ENCODE measurements at regions not wholly inside any gene's neighbourhood (a gene's known extent, or its start where the extent isn't known, plus 50 kb on each side); places are given as distances from the start of the nearest gene placed in this dataset.
"Not testable (repeated sequence)": the region's sequence is repeated elsewhere in the genome, so short reads cannot be mapped to it uniquely, and the experiment has no call there.

DNA sequence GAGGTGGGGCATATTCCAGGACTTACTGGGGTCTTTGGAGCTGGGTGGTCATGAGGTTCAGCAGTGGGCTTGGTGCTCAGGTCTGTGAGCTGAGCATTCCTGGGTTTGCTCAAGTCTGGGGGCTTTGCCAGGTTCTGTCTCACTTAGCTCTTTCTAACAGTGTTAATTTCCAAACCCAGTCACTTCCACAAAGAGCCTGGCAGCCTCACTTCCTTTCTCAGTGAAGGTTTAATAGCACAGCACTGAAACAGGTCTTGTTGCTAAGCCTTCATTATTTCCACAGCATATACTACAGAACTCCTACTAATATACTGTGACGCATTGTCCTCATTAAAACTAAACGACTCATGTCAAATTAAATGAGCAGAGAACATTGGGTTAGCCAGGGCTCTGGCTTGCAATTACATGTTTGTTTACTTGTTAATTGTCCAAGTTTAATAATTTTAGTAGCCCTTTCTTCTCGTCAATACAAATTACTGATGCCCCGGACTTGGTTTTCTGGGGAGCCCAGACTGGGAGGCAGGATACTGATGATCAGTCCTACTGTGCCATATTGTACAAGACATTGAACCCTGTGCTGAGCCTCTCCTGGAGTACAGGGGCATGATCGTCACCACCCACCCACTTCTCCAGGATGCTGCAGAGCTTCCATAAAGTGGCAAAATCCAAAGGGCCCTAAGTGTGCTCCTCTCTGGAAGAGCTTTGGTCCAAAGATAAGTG is 170.7 kb downstream of the IER5 start:
- DNase-seq (ENCODE audit: low spot score): no peak

DNA sequence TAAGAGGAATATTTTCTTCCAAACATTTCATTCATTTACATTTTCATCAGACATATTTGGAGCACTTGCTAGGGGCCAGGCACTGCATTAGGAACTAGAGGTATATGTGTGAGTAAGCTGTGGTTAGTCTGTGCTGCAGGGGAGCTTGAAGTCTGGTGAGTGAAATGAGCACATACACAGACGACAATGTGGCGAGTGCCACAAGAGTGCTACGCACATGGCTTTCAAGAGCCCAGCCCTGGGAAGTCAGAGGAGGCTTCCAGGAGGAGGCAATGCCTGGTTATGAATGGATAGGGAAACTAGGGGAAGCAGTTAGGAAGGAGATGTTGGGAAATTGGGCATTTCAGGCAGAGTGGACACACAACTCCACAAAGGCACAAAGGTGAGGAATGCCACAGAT is 171.8 kb downstream of the IER5 start:
- DNase-seq (ENCODE audit: low spot score): no peak

DNA sequence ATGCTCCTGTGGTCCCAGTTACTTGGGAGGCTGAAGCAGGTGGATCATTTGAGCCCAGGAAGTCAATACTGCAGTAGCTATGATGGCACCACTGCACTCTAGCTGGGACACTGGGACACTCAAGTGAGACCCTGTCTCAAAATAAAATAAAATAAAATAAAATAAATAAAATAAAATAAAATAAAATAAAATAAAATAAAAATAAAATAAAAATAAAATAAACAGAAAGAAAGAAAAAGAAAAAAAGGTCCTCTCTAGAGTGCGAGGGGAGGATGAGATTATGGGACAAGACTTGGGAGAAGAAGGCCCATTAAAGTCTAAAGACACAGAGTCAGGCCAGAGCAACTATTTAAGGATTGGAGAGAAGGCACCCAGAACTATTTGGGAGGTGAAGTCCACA is 172.5 kb downstream of the IER5 start:
- no peak for DNase-seq (ENCODE audit: low spot score)

DNA sequence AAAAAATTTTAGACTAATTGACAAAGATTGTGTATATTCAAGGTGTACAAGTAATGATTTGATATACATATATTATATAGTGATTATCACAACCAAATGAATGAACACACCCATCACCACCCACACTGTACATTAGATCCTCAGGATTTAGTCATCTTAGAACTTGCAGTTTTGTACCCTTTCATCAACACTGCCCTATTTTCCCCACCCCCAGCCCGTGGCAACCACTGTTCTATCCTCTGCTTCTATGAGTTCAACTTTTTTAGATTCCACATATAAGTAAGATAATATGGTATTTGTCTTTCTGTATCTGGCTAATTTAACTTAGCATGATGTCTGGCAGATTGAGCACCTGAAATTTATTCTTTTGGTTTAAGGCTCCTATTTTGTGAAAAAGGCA is 173.6 kb downstream of the IER5 start:
- no peak for DNase-seq (ENCODE audit: low spot score)

DNA sequence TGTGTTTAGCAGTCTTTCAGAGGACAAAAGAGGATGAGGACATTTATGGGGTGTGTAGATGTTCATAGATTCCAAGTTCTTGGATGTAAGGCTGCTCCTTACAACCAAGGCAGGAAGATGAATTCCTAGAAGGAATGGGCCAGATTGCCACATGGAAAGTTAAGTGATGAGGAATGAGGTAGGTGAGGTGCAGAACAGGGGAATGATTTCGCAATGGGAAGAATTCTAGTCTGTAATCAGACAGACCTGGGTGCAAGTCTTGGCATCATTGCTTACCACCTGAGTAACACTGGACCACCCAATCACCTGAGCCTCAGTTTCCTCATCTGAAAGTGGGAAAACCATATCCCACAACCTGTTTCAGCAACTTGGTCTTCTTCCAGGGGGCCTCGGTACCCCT is 174.9 kb downstream of the IER5 start:
- no peak for DNase-seq (ENCODE audit: low spot score)

DNA sequence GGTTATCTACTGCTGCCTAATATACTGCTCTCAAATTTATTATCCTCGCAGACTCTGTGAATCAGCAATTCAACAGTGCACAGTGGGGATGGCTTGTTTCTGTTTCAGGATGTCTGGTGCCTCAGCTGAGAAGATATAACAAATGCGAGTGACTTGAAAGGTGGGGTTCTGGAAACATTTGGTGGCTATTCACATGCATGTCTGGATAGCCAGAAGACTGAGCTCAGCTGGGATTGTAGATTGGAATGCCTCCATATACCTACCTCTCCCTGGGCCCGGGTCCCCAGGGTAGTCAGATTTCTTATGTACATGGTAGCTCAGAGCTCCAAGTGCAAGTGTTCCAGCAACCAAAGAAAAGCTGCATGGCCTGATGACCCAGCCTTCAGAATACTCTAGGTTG is 176.3 kb downstream of the IER5 start:
- no peak for DNase-seq (ENCODE audit: low spot score)

DNA sequence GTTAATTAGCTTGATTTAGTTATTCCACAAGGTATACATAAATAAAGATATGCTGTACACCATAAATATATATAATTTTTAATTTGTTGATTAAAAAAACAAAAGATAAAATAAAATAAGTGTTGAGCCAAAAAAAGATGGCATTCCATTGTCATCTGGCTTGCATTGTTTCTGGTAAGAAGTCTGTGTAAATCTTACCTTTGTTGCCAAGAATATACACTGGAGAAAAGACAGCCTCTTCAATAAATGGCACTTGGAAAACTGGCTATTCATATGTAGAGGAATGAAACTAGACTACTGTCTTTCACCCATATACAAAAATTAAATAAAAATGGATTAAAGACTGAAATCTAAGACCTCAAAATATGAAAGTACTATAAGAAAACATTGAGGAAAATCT is 196.5 kb downstream of the IER5 start:
- DNase-seq (ENCODE audit: low spot score): no peak

DNA sequence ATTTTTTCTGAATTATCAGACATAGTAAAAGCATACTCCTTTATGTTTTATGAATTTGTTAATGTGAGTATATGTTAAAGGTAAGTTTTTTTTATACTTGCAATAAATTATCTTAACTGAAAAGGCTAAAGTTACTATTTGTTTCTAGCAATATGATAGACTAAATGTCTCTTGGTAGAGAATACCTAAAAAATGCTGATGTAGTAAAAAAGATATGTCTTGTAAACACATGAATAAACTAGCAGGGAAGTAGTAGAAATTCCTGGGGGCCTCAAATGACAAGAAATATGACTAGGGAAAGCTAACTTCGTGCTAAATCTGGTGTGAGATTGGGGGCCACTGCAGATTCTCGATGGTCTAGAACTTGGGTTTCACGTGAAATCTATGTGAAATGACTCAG is 188.1 kb upstream of the CACNA1E start:
- no peak for DNase-seq (ENCODE audit: low spot score)

DNA sequence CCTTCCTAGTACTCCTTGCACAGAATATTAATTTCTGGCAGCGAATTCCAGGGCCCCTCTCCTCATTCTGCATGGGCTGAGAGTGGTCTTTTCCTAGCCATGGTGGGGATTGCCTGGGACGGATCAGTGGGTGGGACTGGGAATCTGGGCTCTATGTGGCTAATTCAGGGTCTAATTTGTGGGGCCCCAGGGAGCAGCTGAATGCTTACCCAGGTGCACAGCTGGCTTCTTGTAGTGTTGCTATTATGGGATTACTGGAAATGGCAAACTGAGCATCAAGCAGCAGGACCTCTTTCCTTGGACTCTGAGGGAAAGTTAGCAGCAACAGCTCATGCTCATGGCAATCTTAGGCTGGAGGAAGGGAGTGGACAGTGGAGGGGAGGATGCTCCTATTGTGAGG is 187.1 kb upstream of the CACNA1E start:
- DNase-seq (ENCODE audit: low spot score): no peak

DNA sequence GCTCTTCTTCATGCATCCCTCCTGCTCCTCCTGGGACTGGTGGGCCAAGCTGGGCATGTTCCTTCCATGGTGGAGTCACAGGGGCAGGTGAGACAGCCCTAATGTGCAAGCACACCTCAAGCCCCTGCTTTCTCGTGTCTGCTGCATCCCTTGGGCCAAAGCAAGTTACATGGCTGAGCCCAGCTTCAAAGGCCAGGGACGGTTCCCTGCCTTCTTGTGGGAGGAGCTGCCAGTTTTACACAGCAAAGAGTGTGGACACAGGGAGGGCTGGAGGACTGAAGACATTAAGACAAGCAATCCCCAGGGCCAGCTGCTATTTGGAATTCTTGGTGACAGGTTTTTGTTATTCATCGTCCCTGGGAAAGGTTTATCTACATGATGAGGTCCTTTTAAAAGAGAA is 175.2 kb upstream of the CACNA1E start:
- DNase-seq (ENCODE audit: low spot score): no peak

DNA sequence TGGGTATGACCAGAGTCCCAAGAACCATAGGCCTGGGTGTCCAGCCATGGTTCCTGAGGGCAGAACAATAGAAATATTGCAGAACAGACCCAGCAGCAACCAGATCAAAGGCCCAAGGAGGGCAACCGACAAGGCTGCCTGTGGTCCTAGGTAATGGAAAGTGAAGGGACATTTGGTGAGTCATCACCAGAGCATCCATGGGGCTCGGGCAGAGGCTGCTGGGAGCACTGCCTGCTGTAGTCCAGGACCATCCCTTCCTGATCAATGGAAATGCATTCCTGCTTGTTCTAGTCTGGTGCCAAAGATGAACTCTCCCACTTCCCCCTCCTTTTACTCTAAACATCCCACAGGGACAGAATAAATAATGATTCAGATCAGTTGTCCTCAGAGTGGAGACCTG is 172.8 kb upstream of the CACNA1E start:
- no peak for DNase-seq (ENCODE audit: low spot score)

DNA sequence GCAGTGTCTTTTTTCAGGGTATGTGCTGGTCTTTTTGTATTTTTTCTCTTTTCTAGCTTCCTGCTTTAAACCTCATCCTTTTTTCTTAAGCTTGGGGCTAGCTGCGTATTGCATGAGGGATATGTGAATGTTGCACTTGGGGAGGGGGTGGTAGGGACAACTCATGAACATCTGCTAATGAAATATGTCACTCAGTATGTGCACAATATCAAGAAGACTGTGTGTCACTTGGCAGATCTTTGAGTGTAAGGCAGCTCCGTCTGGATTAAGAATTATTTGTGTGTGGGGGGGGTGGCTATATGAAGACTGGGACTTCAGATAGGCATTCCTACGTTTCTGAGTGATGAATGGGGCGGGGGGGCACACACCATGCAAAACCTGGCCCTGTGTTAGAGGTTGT is 170.4 kb upstream of the CACNA1E start:
- DNase-seq (ENCODE audit: low spot score): no peak

DNA sequence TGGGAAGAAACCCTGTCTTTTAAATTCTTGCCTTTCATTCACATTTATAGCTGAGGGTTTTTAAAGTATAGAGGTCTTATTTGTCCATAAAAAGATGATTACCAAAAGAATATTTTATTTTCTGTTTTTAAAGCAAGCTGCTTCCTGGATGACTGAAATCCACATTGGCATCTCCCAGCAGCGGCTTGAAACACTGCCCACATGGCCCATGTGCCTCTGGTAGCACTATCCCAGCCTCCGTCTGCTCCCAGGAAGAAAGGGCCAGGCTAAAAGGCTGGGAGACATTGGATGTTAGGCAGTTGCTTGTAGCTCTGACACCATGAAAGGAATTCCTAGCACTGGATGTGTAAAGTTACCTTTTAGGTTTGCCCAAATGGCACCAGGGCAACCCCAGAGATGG is 169.9 kb upstream of the CACNA1E start:
- DNase-seq (ENCODE audit: low spot score): no peak

DNA sequence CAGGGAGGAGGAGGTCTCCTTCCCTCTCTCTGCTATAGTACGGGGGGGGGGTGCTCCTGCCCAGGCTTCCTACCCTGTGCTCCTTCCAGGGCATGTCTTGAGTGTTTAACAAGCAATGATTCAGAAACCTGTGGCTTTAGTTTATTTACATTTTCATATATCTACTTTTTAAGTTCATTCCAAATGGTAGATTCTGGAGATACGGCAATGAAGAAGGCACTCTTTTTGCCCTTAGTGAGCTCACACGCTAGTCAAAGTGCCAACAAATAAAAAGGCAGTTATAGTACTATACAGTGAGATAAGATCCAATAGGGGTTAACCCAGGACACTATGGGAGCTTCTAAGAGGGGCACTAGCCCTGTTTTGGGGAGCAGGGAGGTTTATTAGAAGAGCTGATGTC is 169.3 kb upstream of the CACNA1E start:
- DNase-seq (ENCODE audit: low spot score): no peak

DNA sequence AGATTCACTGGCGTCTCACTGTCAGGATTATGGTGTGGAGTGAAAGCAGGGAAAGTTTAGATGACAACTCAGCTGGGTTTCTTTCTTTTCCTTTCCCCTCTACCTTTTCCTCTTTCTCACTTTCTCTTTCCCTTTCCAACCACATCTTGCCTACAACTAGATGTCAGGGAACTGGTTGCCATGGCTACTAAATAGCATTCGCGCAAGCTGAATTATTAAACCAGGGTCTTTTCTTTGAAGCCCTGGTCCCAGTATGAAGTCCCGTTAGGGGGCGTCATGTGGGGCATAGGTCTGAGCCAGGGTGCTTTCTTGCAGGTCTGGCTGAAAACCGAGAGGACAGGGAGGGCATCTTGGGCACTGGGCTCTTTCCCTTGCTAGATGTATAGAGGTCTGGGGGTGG is 168.4 kb upstream of the CACNA1E start:
- DNase-seq (ENCODE audit: low spot score): no peak

DNA sequence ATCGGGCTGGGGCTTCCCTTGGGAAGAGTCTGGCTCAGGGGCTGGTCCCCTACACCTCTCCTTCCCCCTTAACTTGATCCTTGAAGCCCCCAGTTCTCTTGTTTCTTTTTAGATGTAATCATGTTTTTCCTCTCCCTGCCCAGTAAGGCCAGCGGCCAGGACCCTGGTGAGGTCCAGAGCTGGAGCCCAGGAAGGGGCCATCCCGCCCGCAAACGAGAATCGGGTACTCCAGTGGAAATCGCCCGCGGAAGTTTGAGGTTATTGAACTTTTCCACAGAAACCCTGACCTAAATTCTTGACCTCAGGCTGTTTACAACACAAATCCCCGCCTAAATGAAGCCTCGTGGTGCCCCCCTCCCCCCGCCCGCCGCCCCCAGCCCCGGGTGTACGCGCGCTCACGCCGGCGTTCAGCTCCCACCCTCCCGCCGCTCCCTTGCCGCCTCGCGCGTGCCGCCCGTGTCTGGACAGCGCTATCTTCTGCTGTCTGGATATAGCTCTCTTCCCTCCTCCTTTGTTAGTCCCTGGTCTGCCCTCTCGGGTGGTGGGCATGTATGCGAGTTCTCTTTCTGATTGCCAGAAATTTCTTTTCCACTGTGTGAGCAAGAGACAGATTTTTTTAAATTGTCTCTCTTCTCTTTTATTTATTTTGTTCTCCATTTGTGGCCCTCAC is 165.9 kb upstream of the CACNA1E start:
- no peak for DNase-seq (ENCODE audit: low spot score)

DNA sequence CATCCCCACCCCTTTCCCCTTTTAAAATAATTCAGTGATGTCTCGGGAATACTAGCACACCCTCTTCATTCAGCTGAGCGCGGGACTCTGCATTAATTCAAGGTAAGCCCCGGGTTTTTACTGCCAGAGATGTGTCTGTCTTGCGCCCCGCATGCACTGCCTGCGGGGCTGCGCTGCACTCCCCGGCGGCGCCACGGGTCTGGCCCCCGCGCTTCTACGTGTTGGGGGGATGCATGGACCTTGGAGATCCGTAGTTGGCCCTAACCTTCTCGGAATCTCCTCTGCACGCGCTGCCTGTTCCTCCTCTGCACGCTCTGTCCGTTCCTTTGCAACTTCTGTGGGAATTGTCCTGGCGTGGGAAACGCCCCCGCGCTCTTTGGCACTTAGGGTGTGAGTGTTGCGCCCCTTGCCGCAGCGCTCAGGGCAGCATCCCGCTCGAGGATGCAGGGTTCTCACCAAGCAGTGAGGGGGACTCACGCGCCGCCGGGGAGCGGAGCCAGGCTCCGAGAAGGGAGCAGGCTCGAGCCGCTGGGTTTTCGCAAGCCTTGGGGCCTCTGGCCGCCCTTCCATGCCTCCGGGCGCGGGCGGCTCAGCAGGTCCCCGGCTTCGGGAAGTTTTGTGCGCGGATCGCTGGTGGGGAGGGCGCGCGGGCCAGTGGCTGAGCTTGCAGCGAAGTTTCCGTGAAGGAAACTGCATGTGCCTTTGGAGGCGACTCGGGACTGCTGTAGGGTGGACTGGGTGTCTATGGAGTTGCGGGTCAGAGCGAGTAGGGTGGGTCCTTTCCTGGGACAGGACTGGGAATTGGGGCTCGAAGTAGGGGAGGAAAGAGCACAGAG is 165.1 kb upstream of the CACNA1E start:
- no peak for DNase-seq (ENCODE audit: low spot score)

DNA sequence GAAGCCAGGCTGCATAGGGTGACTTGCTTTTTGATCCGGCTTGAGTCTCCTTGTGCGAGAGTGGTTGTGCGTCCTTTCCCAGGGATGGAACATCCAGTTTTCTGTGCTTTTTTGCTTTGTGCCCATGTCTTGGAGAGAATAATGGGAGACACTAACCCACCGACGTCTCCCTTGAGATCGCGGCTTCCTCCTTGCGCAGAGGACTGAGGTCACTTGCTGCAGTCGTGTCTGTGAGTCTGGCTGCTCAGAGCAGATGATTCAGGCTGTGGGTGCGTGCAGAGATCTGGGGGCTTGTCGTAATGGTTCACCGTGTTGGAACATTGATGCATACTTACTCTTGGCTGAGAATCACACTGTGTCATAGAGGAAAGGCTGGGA is 164.5 kb upstream of the CACNA1E start:
- DNase-seq (ENCODE audit: low spot score): no peak

DNA sequence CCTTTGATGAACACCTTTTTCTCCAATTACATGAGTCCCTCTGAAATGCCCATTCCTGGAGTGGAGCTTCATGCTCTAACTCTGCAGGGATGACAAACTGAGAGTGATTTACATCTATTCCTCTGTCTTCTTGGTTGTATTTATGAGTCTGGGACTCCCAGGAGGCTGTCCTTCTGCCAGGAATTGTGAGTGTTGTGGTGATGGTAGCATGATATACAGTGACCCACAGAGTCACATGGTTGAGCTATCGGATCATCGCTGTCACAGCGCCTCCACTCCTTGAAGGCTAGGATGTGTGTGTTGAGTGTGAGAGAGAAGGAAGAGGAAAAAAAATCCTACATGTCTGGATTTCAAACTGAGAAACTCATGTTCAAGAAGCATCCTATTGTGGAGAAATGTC is 163.4 kb upstream of the CACNA1E start:
- no peak for DNase-seq (ENCODE audit: low spot score)

DNA sequence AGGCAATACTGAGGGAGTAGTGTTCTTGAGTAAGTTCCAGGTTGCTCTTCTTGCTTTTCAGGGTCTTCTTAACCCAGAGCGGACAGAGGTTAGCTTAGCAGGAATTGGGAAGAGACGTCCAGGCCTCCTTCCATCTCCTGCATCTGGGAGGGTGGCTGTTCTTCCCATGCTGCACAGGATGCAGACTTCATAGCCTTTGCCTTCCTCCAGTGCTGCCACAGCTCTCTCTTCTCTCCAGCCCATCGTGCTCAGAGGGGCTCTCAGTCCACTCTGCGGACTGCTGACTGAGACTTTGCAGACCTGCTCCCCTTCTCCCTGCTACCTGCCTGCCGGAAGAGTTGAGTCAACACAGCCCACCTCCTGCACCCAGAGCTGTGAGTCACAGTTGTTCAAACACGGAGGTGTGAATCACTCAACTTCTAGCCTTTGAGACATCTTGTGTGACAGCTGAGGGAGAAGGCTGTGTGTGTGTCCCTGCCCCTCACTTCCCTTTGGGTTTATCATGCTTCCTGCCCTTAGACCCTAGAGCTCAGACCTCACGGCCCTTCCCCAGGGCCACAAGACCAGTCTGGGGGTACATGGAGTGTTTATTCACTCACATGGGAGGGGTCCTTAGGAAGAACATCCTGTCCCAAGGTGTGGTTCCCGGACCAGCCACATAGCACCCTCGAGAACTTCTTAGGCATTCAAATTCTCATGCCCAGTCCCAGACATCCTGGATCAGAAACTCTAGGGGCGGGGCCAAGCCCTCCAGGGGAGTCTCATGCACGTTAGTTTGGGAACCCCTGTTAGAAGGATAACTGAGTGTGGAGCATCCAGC is 158.3 kb upstream of the CACNA1E start:
- DNase-seq (ENCODE audit: low spot score): no peak

DNA sequence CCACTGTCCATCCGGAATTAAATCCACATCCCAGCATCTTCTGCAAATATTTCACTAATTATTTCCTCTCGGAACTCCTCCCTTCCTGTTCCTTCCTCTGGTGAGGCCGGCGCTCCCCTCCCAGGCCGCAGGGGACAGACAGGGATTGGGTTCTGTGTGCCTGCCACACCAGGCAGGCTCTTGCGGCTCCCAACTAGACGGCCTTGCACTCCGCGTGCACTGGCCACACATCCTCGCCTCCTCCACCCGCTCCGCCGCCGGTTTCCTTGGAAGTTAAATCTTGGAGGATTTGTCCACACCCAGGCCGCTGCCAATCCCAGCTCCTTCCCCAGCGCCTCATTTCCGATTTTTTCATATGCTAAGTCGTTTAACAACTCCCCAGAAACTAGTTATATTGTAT is 157.6 kb upstream of the CACNA1E start:
- DNase-seq (ENCODE audit: low spot score): not testable (repeated sequence)

DNA sequence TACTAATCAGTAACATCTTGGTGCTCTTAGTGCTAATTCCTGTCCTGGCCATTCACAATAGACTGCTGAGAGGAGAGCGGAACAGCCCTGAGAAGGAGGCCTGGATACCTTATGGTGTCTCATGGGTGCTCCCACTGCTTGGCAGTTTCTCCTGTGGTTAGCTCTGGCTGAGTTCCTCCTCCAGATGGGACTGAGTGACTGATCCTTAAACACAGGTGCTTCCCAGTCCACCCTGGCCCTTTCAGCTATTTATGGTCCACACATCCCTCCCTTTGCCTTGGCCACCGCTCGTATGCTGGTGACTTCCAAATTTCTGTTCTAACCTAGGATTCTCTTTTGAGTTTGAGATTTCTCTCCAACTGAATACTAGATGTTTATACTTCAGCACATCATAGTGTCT is 157.0 kb upstream of the CACNA1E start:
- no peak for DNase-seq (ENCODE audit: low spot score)
